GM19240 (cell line): ENCODE measurements at regions not wholly inside any gene's neighbourhood (a gene's known extent, or its start where the extent isn't known, plus 50 kb on each side); places are given as distances from the start of the nearest gene placed in this dataset.

Experiments
- DNase-seq: peaks from one replicate; pipeline ENCODE4 v3.0.0; 2011; ENCODE audit warnings: low spot score; ENCODE audit not compliant: insufficient read length

DNA sequence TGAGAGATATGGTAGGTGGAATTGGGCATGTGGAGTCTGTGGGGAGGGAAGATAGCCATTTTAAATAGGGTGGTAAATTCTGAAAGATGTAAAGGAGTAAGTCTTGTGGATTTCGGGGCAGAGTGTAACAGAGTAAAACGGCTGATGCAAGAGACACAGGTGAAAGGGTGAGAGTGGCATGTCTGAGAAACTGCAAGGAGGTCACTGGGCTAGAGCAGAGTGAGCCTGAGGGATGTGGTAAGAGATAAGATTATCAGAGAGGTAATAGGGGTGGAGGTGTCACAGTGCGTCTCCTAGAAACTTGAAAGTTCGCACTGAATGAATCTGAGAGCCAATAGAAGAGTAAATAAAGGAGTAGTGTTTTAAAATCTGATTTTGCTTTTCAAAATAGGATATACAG is 308.1 kb downstream of the EPM2A start:
- DNase-seq, result no peak

DNA sequence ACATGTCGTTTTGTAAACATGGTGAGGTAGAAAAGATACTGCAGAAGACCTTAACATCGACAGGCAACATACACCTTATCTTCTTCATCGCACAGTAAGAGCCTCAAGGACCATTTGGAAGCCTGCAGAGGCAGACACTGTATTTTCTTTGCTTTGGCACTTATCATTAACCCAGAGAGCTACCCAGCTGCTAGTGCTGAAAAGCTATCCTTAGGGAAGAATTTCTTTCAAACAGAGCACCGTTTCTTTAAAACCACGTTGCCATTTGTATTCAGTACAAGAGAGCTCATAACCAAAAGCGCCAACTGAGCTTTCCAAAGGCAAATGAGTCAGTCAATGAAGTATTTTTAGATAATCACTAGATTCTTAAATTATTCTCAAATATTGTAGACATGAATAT is 306.6 kb downstream of the EPM2A start:
- no peak for DNase-seq

DNA sequence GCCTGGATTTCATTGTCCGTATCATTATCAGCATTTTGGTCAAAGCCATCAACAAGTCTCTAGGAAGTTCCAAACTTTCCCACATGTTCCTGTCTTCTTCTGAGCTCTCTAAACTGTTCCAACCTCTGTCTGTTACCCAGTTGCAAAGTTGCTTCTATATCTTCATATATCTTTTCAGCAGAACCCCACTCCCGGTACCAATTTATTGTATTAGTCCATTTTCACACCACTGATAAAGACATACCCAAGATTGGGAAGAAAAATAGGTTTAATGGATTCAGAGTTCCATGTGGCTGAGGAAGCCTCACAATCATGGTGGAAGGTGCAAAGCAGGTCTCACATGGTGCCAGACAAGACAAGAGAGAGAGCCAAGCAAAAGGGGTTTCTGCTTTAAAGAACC is 293.2 kb downstream of the EPM2A start:
- no peak for DNase-seq

DNA sequence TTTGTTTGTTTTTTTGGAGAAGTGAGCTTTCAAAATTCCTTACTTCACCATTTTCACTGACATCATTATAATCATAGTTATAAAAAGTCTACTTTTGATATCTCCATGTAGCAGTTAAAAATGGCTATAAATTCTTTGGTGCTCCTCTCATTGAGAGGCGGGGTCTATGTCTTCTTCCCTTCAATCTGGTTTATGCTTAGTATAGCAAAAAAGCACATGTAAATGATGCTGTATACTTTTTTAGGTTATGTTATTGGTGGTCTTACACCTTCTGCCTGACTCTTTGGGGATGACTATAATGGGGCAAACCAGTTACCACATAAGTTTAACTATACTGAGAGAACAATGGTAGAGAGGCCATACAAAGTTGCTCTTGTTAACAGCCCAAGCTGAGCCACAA is 289.6 kb downstream of the EPM2A start:
- no peak for DNase-seq

DNA sequence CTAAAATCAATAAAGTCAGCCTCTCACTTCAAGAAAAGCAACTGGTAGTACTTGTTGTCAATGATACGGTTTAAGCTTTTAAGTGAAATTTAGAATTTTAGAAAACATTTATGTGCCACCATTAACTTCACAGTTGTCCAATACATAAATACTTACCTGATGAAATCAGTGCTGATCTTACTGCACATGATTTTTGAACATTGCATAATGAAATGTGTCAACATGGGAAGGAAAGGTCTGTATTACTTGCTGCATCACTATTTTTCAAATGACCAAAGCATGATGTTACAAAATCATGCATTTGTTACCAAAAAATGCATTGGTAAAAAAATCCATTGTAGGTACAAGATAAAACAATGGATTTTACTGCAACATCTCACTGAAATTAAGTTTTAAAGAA is 284.3 kb downstream of the EPM2A start:
- DNase-seq, result no peak

DNA sequence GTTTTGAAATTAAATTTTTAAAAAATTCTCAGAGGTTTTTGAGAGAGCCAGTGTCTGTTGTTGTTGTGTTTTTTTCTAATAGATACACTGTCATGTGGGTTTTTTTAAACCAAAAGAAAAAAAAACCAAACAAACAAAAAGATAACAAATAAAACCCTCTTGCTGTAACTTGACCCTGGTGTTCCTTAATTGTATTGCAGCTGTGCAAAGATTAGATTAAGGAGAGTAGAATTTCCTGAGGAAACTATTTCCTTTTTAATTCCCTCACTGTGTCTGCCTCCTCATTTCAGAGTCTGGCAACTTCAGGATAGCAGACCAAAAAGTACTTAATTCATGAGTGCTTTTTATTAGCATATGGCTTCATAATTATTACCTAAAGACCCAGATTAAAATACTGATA is 281.9 kb downstream of the EPM2A start:
- no peak for DNase-seq

DNA sequence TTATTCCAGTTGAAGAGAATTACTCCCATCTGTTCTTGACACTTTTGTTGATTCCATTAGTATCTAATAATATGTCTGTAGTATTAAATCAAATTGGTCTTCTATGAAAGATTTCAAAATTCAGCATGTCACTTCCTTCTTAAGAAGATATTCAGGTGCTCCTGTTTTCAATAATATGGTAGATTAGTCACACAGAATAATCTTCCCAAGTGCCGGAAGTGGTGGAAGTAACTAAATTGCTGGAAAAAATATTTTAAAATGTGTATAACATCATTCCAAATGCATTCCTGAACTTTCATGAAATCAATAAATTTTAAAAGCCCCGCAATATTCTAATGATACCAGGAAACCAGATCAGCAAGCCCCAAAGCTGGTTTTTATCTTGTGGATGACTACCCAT is 281.3 kb downstream of the EPM2A start:
- DNase-seq, result no peak

DNA sequence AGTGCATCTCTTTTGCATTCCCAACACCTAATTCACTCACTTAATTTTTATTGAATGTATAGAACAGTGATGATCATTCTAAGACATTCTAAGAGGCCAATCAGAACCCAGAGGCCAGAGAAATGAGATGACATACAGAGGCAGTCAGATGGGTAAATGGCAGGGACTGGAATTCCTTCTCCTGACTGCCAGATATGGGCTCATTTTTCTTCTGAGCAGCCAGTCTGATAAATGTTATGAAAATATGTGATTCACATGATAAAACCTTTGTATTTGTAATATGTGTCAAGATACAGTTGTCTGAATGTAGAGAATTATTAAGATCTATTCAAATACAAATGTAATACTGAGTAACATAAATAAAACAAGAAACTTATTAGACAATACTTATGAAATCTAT is 277.8 kb downstream of the EPM2A start:
- no peak for DNase-seq

DNA sequence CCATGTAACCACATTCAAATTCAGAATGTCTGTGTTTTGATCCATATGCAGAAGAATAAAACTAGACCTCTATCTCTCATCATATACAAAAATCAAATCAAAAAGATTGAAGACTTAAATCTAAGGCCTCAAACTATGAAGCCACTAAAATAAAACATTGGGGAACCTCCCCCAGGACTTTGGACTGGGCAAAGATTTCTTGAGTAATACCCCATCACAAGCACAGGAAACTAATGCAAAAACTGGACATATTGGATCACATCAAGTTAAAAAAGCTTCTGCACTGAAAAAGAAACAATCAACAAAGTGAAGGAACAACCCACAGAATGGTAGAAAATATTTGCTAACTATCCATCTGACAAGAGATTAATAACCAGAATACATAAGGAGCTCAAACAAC is 266.8 kb downstream of the EPM2A start:
- no peak for DNase-seq

DNA sequence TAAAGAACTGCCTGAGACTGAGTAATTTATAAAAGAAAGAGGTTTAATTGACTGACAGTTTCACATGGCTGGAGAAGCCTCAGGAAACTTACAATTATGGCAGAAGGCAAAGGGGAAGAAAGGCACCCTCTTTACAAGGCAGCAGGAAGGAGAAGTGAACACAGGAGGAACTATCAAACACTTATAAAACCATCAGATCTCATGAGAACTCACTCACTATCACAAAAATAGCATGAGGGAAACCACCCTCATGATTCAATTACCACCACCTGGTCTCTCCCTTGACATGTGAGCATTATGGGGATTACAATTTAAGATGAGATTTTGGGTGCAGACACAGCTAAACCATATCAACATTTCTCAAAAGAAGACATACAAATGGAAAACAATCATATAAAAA is 266.3 kb downstream of the EPM2A start:
- DNase-seq, result no peak

DNA sequence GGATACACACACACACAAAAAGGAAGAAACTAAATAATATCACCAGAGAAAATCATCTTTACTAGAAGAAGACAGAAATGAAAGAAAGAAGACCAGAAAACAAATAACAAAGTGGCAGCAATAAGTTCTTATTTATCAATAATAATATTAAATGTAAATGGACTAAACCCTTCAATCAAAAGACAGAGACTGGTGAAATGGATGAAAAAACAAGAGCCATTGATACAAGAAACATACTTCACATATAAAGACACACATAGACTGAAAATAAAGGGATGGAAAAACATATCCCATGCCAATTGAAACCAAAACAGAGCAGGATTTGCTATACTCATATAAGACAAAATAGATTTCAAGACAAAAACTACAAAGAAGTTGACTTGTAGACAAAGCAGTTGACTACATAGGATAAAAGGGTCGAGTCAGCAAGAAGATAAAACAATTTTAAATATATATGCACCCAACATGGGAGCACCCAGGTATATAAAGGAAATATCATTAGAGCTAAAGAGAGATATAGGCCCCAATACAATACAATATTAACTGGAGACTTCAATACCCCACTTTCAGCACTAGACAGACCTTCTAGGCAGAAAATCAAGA is 259.4 kb downstream of the EPM2A start:
- no peak for DNase-seq

DNA sequence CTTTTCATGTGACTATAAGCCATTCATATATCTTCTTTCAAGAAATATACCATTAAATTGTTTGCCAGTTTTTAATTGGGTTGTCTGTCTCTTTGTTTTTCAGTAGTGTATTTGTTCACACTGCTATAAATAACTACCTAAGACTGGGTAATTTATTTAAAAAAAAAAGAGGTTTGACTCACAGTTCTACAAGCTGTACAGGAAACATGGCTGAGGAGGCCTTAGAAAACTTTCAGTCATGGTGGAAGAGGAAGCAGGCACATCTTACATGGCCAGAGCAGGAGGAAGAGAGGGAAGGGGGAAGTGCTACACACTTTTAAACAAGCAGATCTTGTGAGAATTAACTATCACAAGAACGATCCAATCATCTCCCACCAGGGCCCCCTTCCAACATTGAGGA is 255.3 kb downstream of the EPM2A start:
- no peak for DNase-seq

DNA sequence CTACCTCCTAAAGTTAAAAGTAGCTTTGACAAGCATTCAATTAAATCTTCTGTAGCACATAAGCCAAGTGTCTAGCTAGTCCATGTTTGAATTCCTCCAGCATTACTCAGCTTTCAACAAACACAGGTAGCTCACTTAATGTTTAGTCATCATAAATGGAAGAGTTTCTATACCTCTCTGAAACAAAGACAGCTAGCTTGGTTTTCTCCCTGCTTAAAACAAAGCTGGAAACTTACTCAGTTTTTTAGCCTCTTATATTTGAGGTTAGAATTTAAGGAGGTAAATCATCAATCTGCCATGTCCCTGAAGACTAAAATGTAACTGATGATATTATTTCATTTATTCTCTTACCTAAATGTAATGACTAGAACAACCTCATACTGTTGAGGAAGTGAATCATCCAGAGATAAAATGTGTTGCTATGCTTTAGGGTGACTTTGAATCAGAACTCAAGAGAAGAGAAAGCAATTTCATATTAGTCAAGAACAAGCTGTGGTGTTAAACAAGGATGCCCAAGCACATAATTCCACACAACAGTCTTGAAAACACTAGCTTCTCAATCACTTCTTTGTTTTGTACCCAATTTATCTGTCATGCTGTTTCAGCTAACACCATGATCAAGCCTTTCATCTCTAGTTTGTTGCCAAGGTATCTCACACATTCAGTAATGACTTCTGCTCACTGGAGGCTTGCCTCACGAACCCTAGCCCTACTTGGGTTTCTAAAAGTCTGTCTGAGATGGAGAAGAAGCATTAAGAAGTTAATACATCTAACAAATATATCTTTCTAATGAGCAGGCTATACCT is 251.9 kb downstream of the EPM2A start:
- no peak for DNase-seq

DNA sequence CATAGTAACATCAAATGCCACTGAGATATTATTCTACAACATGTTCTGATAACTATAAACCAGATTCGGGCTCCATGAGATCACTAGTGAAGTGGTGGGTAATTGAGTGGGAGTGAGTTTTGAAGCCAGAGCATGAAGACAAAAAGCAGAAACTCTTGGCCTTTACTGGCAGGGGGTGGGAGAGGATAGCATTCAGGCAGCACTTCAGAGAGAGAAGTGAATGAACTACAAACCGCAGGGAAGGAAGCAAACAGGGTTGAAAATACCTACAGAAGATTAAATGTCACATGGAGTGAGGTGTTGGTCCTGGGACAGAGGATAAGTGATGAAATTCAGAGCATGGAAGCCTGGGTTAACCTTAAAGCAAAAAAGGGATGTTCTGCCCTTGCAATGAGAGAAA is 250.0 kb downstream of the EPM2A start:
- DNase-seq, result no peak

DNA sequence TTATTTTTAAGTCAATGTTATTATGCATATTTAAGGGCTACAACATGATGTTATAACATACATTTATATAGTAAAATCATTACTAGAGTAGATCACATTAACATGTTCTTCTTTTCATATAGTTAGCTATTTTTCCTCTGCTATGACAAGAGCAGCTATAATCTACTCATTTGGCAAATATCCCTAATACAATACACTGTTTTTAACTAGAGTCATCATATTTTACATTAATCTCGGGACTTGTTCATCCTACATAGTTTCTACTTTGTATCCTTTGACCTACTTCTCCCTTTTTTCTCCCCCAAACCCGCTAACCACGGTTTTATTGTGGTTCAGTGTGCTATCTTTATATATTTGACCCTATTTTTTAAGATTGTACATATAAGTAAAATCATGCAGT is 249.0 kb downstream of the EPM2A start:
- no peak for DNase-seq

DNA sequence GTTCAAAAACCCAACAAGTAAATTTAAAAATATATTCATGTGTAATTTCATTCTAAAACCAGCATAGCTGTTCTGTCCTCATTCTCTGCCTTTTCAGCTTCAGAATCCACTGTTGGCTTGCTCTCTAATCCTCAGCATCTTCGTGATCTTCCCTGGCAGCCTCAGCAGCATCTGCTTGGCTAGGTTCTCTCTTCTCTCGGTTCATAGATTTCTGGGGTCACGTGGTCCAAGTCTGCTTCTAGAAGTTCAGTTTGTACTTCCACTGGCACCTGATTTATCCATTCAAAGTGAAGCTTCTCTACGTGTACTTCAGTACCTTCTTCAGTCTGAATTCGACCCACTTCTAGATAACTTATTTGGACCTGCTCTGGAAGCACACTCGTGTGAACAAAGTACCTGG is 245.7 kb downstream of the EPM2A start:
- no peak for DNase-seq

DNA sequence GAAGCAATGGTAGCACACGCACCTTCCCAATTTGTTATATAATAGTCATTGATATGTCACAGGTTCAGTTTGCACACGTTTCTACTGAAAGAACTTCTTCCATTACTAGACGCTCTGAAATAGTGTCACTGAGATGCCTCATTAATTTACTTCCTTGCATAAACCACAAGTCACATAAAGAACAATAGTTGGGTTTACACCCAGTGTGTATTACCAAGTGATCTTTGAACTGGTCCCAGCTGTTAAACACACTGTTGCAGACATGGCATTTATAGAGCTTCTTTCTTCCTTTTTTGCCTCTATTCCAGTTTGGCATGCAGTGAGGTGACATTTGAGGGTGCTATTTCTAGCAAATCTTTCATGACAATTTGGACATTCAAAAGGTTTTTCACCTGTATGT is 245.3 kb downstream of the EPM2A start:
- DNase-seq, result no peak

DNA sequence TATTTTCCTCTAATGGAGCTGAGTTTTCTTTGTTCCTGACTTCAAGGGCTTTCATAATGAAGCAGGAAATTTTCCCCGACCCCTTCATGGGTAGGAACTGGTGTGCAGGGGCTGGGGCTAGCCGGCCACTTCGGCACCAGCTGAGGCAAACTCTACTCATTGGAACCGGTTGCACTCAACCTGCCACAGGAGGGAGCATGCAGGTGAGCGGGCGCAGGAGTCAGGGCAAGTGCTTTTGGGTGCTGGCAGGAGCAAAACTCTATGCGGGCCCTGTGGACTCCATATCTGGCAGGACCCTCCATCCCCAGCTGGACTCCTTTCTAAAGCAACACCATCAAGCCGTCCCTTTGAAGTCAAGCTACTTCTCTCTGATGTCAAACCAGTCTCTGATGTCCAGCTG is 244.2 kb downstream of the EPM2A start:
- DNase-seq, result no peak

DNA sequence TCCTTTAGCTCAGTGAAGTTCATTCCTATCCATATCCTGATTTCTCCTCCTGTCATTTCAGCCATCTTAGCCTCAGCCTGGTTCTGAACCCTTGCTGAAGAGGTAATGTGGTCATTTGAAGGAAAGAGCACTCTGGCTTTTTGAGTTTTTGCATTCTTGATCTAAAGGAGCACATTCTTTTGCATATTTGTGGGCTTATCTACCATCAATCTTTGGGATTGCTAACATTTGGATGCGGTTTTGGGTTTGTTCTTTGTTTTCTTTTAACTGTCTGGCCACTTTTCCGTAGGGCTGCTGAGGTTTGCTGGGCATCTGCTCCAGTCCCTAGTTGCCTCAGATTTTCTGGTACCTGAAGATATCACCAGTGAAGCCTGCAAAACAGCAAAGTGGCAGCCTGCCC is 238.3 kb downstream of the EPM2A start:
- DNase-seq, result no peak

DNA sequence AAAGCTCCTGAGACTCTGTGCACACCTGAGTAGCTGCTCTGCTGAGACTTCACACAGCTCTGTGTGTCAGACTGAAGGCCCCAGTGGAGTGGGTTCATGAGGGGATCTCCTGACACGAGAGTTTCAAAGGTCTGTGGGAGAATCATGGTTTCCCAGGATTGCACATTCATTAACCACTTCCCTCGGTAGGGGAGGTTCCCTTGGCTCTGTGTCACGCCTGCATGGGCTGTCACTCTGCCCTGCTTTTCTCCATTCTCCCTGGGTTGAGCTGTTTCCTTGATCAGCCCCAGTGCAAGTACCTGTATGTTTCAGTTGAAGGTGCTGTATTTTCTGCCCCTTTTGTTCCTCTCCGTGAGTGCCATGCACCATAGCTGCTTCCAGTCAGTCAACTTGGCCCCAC is 236.9 kb downstream of the EPM2A start:
- DNase-seq, result no peak

DNA sequence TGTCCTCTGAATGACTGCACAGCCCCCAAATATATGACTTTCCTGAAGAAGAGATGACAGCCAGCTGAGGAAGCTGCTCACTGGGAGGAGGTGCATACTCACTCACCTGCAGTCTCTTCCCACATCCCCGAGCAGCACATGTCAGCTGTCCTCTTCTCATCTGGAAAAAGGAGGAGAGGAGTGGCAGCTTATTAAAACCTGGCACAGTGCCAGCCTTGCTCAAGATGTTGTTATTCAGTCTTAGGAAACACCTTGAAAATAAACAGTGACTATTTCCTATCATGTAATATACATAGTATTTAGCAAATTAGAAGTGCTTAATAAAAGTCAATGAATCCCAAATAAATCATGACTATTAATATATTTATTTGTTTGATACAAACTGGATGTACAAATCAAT is 232.9 kb downstream of the EPM2A start:
- DNase-seq, result no peak

DNA sequence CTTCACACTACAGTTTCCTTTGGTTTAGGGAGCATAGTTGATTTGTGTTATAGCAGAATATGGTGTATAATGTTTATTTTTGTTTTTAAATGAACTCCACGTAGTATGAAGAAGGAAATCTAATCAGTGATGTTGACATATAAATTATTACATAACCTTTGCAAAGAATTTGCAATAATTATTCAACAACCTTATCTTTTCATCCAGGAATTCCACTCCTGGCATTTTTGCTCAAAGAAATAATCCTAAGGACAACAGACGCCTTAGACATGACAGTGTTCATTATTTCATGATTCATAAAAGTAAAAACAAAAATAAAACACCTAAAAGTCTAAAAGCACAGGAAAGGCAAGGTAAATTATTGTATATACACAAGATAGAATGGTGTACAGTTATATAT is 229.2 kb downstream of the EPM2A start:
- DNase-seq, result no peak

DNA sequence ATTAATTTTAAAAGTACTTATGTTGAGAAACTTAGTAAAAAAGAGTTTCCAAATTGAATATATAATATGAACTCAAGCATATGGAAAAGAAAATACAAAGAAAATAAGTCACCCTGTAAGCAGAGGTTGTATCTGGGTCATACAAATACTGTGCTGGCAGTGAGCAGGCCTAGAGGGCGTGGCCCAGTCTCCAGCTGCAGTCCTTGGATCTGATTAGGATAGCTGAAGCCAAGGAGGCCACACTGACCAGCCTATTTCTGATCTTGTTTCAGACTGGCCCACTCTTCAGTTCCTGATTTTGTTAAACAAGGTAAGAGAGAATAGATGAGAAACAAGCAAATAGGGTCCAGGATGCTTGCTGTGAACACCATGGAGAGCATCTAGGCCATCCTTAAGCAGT is 228.8 kb downstream of the EPM2A start:
- DNase-seq, result no peak
